ENCODE measurements at regions not wholly inside any gene's neighbourhood (a gene's known extent, or its start where the extent isn't known, plus 50 kb on each side); places are given as distances from the start of the nearest gene placed in this dataset.

- H3K4me1 ChIP-seq: no peaks in the 10 kb centered on the region
- H3K36me3 ChIP-seq: no peaks in the 10 kb centered on the region
- peaks cover 87% of the 10 kb centered on the region for H3K27me3 ChIP-seq (ENCODE audit: low read depth)
- H3K27ac ChIP-seq (replicated peaks): no peak overlapping the region
- no peak for TF ChIP-seq CTCF (IDR thresholded peaks at IDR 0.05; ENCODE audit: borderline replicate concordance)
- intact Hi-C loops (cut with micrococcal nuclease): no loop called here
- no peak for DNase-seq
- H3K9me3 ChIP-seq (replicated peaks): no peaks in the 10 kb centered on the region
- no peak overlapping the region for H3K4me3 ChIP-seq
These were observed 100.7 kb upstream of the GRIK3 start for GRCh38 chr1:37135032-37135431.

GRCh38 chr1:37137014-37137413 lies 102.7 kb upstream of the GRIK3 start:
- no peak overlapping the region for H3K4me3 ChIP-seq
- H3K27ac ChIP-seq (replicated peaks): no peak overlapping the region
- TF ChIP-seq CTCF (IDR thresholded peaks at IDR 0.05; ENCODE audit: borderline replicate concordance): no peak
- no peaks in the 10 kb centered on the region for H3K36me3 ChIP-seq
- DNase-seq: no peak
- no peaks in the 10 kb centered on the region for H3K9me3 ChIP-seq (replicated peaks)
- intact Hi-C loops (cut with micrococcal nuclease): no loop called here
- H3K27me3 ChIP-seq (ENCODE audit: low read depth): peaks cover 81% of the 10 kb centered on the region
- H3K4me1 ChIP-seq: no peaks in the 10 kb centered on the region

- H3K4me1 ChIP-seq: no peaks in the 10 kb centered on the region
- no peak for DNase-seq
- no peak for TF ChIP-seq CTCF (IDR thresholded peaks at IDR 0.05; ENCODE audit: borderline replicate concordance)
- H3K4me3 ChIP-seq: no peak overlapping the region
- no peaks in the 10 kb centered on the region for H3K9me3 ChIP-seq (replicated peaks)
- no peaks in the 10 kb centered on the region for H3K36me3 ChIP-seq
- H3K27me3 ChIP-seq (ENCODE audit: low read depth): peaks cover 81% of the 10 kb centered on the region
- intact Hi-C loops (cut with micrococcal nuclease): no loop called here
- no peak overlapping the region for H3K27ac ChIP-seq (replicated peaks)
These were observed 103.3 kb upstream of the GRIK3 start for GRCh38 chr1:37137601-37138000.

GRCh38 chr1:37143800-37144199 lies 109.5 kb upstream of the GRIK3 start:
- peaks cover 78% of the 10 kb centered on the region for H3K27me3 ChIP-seq (ENCODE audit: low read depth)
- H3K4me1 ChIP-seq: no peaks in the 10 kb centered on the region
- TF ChIP-seq CTCF (IDR thresholded peaks at IDR 0.05; ENCODE audit: borderline replicate concordance): no peak
- H3K36me3 ChIP-seq: no peaks in the 10 kb centered on the region
- H3K4me3 ChIP-seq: no peak overlapping the region
- intact Hi-C loops (cut with micrococcal nuclease): no loop called here
- DNase-seq: no peak
- no peak overlapping the region for H3K27ac ChIP-seq (replicated peaks)
- no peaks in the 10 kb centered on the region for H3K9me3 ChIP-seq (replicated peaks)

GRCh38 chr1:37146071-37146470 lies 111.8 kb upstream of the GRIK3 start:
- DNase-seq: no peak
- H3K9me3 ChIP-seq (replicated peaks): no peaks in the 10 kb centered on the region
- no peak for TF ChIP-seq CTCF (IDR thresholded peaks at IDR 0.05; ENCODE audit: borderline replicate concordance)
- peaks cover 80% of the 10 kb centered on the region for H3K27me3 ChIP-seq (ENCODE audit: low read depth)
- H3K4me1 ChIP-seq: no peaks in the 10 kb centered on the region
- no peak overlapping the region for H3K27ac ChIP-seq (replicated peaks)
- intact Hi-C loops (cut with micrococcal nuclease): no loop called here
- no peaks in the 10 kb centered on the region for H3K36me3 ChIP-seq
- no peak overlapping the region for H3K4me3 ChIP-seq

GRCh38 chr1:37147392-37147831 lies 113.1 kb upstream of the GRIK3 start:
- no peaks in the 10 kb centered on the region for H3K9me3 ChIP-seq (replicated peaks)
- DNase-seq: no peak
- H3K27ac ChIP-seq (replicated peaks): no peak overlapping the region
- no peak overlapping the region for H3K4me3 ChIP-seq
- no peak for TF ChIP-seq CTCF (IDR thresholded peaks at IDR 0.05; ENCODE audit: borderline replicate concordance)
- H3K36me3 ChIP-seq: no peaks in the 10 kb centered on the region
- peaks cover 75% of the 10 kb centered on the region for H3K27me3 ChIP-seq (ENCODE audit: low read depth)
- peaks cover 5% of the 10 kb centered on the region for H3K4me1 ChIP-seq
- intact Hi-C loops (cut with micrococcal nuclease): no loop called here
